IPS-18c (cell line): ENCODE measurements at regions not wholly inside any gene's neighbourhood (a gene's known extent, or its start where the extent isn't known, plus 50 kb on each side); places are given as distances from the start of the nearest gene placed in this dataset.
"Not testable (repeated sequence)": the region's sequence is repeated elsewhere in the genome, so short reads cannot be mapped to it uniquely, and the experiment has no call there.

ENCODE experiments used
- H3K4me3 ChIP-seq: 2 replicates; pipeline ENCODE4 v1.7.0; 2013; ENCODE audit warnings: low read depth, mild to moderate bottlenecking, low read length, moderate library complexity; ENCODE audit not compliant: insufficient read depth
- H3K9me3 ChIP-seq: one replicate; pipeline ENCODE4 v1.6.1; 2013; ENCODE audit warnings: mild to moderate bottlenecking, low read length, moderate library complexity; ENCODE audit not compliant: control insufficient read depth, insufficient read depth

DNA sequence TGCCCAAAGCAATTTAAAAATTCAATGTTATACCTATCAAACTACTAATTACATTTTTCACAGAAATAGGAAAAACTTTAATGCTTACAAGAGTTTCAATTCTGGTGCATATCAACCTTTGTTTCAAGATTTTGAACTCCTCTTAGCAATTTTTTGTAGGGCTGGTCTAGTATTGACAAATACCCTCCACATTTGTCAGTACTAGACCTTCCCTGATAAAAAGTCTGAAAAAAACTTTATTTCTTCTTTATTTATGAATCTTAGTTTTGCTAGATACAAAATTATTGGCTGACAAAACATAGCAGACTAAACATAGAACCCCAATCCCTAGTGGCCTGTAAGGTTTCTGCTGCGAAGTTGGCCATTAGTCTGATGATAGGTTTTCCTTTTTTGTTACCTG lies 1804.9 kb downstream of the EFNA5 start:
- no peak overlapping the region for H3K4me3 ChIP-seq

DNA sequence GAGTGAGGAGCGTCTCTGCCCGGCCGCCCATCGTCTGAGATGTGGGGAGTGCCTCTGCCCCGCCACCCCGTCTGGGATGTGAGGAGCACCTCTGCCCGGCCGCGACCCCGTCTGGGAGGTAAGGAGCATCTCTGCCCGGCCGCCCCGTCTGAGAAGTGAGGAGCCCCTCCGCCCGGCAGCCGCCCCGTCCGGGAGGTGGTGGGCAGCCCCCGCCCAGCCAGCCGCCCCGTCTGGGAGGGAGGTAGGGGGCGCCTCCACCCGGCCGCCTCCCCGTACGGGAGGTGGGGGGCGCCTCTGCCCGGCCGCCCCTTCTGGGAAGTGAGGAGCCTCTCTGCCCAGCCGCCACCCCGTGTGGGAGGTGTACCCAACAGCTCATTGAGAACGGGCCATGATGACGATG lies 1811.4 kb downstream of the EFNA5 start:
- H3K4me3 ChIP-seq, H3K9me3 ChIP-seq: not testable (repeated sequence)

More for the DNA sequence above, 1804.9 kb downstream of the EFNA5 start:
- no peaks in the 10 kb centered on the region for H3K9me3 ChIP-seq

GRCh38 chr5:105849701-105850100 lies 1821.0 kb downstream of the EFNA5 start:
- Histone ChIP-seq H3K4me3 (no peak overlapping the region), H3K9me3 (no peaks in the 10 kb centered on the region)

DNA sequence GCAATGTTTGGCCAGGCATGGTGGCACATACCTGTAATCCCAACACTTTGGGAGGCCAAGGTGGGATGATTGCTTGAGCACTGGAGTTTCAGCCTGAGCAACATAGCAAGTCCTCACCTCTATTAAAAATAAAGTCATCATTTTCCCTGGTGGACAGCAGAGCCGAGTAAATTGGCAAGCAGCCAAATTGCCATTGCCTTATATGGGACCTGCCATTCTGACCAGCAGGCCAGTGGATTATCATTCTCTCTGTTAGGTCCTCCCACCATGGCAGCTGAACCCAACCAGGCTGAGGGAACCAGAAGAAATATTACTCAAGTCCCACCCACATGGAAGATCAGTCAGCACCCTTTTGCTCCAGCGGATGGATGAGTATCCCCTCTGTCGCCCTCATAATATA lies 1829.9 kb downstream of the EFNA5 start:
- Histone ChIP-seq H3K9me3 (peaks cover 3% of the 10 kb centered on the region), H3K4me3 (no peak overlapping the region)

- H3K9me3 ChIP-seq: peaks cover 3% of the 10 kb centered on the region
- H3K4me3 ChIP-seq: no peak overlapping the region
These were observed 1833.8 kb downstream of the EFNA5 start for GRCh38 chr5:105836887-105837286.

- Histone ChIP-seq H3K4me3 (no peak overlapping the region), H3K9me3 (peaks cover 3% of the 10 kb centered on the region)
These were observed 1834.5 kb downstream of the EFNA5 start for GRCh38 chr5:105836268-105836667.

- H3K9me3 ChIP-seq: no peaks in the 10 kb centered on the region
These were observed 1841.9 kb downstream of the EFNA5 start for GRCh38 chr5:105828821-105829220.

DNA sequence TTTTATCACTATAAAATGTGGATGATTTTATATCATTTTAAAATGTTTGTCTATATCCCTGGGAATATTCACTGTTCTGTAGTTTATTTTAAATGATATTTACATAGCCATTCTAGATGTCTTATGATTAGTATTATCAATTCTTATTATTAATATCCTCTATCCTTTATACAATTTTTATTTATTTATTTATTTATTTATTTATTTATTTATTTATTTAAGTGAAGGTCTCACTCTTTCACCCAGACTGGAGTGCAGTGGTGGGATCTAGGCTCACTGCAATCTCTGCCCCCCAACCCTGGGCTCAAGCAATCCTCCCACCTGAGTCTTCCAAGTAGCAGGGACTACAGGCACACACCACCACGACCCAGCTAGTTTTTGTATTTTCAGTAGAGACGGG lies 1848.9 kb downstream of the EFNA5 start:
- no peaks in the 10 kb centered on the region for H3K9me3 ChIP-seq
- H3K4me3 ChIP-seq: no peak overlapping the region

More at GRCh38 chr5:105828821-105829220, 1841.9 kb downstream of the EFNA5 start:
- H3K4me3 ChIP-seq: no peak overlapping the region

DNA sequence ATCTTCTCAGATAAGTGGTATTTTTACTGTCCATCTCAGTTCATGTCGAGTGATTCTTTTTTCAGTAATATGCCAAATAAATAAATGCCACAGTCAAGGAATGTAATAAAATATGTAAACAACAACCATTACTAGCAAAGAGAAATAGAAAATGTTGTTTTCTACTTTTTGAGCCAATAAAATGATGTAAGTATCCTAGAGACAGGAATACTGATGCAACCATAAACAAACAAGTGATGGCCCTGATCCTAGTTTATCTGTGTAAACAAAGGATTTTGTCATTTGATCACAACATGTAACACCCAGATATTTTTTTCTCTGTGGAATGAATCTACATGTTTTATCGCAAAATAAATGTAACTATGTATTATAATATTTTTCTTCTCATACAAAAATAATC lies 1852.8 kb downstream of the EFNA5 start:
- Histone ChIP-seq H3K4me3 (no peak overlapping the region), H3K9me3 (no peaks in the 10 kb centered on the region)

- no peaks in the 10 kb centered on the region for H3K9me3 ChIP-seq
These were observed 1853.3 kb downstream of the EFNA5 start for GRCh38 chr5:105817416-105817815.

GRCh38 chr5:105816961-105817360 lies 1853.8 kb downstream of the EFNA5 start:
- H3K9me3 ChIP-seq: no peaks in the 10 kb centered on the region
- no peak overlapping the region for H3K4me3 ChIP-seq

More at GRCh38 chr5:105817416-105817815, 1853.3 kb downstream of the EFNA5 start:
- no peak overlapping the region for H3K4me3 ChIP-seq

- no peak overlapping the region for H3K4me3 ChIP-seq
- H3K9me3 ChIP-seq: no peaks in the 10 kb centered on the region
These were observed 1858.4 kb downstream of the EFNA5 start for GRCh38 chr5:105812304-105812703.

- Histone ChIP-seq H3K4me3 (no peak overlapping the region), H3K9me3 (peaks cover 8% of the 10 kb centered on the region)
These were observed 1862.8 kb downstream of the EFNA5 start for GRCh38 chr5:105807951-105808350.

DNA sequence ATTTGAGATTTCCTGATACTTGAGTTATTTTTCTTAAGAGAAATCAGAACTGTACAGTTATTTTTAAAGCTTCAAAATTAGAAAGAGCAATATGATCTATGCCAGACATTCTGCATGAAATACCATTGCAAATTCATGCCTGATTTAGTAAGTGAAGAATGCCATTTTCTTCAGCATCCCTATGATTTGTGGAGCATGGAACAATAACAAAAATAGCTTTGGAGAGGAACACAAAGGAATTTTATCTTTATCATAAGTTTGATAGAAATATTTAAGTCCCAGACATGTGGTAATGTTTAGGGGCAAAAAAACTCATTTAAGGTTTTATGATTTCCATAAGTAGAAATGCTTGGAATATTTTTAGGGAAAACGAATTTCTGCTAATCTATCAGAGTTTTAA lies 1863.4 kb downstream of the EFNA5 start:
- H3K4me3 ChIP-seq: no peak overlapping the region
- peaks cover 8% of the 10 kb centered on the region for H3K9me3 ChIP-seq

DNA sequence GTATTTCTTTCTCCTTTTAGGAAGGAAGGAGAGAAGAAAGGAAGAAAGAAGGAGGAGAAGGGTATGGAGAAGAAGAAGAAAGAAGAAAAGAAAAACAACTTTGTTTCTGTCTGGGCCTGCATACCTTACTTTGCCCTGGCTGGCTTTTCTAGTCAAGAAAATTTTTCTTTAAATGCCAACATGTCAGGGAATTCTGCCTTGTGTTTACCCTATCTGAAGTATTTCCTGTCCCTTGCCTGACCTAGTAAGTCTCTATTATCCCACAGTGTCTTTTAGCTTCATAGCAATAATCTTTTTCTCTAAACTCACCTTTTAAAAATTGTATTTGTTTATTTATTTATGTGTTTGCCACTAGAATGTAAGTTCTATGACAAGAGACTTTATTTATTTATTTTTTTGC lies 1864.1 kb downstream of the EFNA5 start:
- H3K9me3 ChIP-seq: peaks cover 8% of the 10 kb centered on the region
- H3K4me3 ChIP-seq: no peak overlapping the region

DNA sequence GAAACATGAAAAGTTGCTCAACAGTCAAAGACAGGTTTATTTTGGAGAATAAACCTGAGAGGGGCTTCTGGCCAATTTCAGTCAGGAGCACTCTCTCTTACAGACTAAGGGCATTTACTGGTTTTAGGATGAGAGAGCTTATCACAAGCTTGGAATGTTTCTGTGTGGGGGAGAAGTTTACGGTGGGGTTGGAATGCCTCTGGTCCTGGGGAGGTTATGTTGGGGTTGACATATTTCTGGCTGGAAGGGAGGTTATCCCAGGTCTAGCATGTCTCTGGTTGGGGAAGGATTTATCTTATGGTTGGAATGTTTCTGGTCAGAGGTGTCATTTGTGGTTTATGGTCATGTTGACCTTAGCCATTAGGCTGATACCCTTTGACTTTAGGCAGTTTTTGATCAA lies 1867.3 kb downstream of the EFNA5 start:
- peaks cover 8% of the 10 kb centered on the region for H3K9me3 ChIP-seq

DNA sequence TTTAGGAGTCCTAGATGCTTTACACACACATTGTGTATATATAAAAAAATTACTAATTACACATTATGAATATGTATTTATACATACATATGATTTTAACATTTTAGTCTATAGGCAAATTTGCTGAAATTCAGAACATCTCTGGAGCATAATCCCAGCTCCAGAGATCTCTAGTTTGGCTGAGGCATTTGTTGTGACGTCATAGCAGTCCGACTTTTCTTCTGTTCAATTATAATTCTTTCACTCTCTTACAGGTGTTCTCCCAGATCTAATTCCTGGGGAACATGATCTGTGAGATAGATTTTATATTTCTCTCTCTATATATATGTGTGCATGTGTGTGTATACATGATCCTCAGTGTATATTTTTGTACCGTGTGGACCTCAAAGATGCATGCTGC lies 1876.2 kb downstream of the EFNA5 start:
- Histone ChIP-seq H3K4me3 (no peak overlapping the region), H3K9me3 (no peaks in the 10 kb centered on the region)

More for the DNA sequence above, 1867.3 kb downstream of the EFNA5 start:
- H3K4me3 ChIP-seq: no peak overlapping the region

DNA sequence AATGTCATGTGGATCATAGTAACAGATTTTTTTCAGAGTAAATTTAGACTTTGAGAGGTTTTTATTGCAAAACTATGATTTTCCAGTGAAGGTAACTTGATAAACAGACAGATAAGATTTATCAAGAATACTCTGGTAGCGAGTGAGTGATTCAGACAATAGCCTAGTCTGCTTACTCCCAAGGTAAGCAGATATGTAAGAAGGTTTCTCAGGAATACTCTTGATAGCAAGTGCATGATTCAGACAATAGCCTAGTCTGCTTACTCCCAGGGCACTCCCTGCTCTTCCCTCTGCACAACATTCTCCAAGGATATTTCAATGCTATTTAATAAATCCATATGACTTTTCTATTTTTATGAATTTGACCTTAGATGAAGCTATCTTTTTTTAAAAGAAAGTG lies 1881.5 kb downstream of the EFNA5 start:
- no peaks in the 10 kb centered on the region for H3K9me3 ChIP-seq
- no peak overlapping the region for H3K4me3 ChIP-seq

- Histone ChIP-seq H3K4me3 (no peak overlapping the region), H3K9me3 (no peaks in the 10 kb centered on the region)
These were observed 1886.9 kb downstream of the EFNA5 start for GRCh38 chr5:105783811-105784210.
